Caki2 (cell line): ENCODE measurements at regions not wholly inside any gene's neighbourhood (a gene's known extent, or its start where the extent isn't known, plus 50 kb on each side); places are given as distances from the start of the nearest gene placed in this dataset.

Experiments used
- DNase-seq: peaks from one replicate; pipeline ENCODE4 v3.0.0-alpha.2; 2015; ENCODE audit warnings: low read depth
- in situ Hi-C: cut with HindIII; loops from 2 replicates; pipeline ENCODE4 v1.10.0; 2016; ENCODE audit warnings: low sequenced_read_pairs, low pct_unique_long_range_greater_than_20kb, mixed read lengths

DNA sequence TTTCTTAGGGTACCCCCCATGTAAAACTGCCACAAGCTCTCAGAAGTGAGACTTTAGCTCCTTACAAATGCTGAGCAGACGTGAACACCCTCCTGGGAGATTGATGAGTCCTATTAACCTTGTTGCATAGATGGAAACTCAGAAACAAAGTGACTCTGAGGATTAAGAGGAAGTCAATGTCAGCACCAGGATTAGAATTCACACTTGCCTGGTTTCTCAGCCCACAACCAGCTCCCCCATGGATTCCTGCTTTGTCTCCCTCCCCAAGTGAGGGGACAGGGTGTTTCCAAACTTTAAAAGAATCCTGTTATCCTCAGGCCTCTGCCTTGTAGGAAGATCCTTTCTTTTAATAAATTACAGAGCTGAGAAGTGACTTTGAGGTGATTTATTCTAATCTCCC, 324.4 kb downstream of the NDFIP2 start:
- DNase-seq, result no peak
- in situ Hi-C loops, result no loop called here

GRCh38 chr13:79803989-79804388, 323.0 kb downstream of the NDFIP2 start:
- no peak for DNase-seq
- in situ Hi-C loops, result no loop called here

DNA sequence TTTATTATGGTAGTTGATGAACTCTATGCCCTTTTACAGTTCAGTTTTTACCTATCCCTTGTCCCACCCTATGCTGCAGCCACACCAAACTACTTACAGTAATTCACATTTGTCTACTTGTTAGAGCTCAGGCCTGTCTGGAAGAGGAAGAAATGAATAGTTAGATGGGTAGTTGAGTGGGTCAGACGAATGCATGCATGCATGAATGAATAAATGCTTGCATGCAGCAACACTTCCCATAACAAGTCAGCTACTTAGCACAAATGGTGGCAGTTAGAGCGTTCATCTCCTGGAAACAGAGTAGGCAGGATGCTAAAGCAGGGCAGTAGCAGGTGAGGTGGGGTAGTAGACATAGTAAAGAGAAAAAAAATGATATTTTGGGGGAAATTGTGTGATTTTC, 322.3 kb downstream of the NDFIP2 start:
- in situ Hi-C loops, result no loop called here
- no peak for DNase-seq

DNA sequence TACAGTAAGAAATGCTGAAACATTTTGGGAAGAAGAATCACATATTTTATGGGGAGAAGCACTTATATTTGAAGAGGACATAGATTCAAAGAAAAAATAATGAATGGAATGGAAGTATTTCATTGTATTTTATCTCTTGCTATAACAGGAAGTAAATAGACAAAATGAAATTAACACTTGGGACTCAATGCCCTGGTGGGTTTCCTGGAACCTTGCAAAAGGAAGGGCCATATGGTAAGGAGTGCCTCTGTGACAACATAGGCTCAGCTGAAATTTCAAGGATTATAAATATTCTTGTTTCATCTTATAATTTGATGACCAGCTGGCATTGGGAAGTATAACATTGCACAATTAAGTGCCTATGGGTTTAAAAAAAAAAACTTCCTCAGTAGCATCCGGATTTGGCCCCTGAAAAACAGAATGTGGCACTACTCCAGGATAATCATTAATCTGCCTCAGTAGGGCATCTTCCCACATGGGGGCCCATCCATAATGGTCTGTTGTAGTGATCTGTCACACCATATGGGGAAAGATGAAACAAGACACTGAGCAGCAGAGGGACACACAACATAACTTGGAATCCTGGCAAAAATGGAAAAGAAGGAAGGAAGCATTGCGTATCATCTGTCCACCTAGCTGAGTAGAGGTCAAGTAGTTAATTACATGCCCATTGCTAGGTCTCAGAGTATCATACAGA, 321.6 kb downstream of the NDFIP2 start:
- in situ Hi-C loops, result no loop called here
- no peak for DNase-seq

DNA sequence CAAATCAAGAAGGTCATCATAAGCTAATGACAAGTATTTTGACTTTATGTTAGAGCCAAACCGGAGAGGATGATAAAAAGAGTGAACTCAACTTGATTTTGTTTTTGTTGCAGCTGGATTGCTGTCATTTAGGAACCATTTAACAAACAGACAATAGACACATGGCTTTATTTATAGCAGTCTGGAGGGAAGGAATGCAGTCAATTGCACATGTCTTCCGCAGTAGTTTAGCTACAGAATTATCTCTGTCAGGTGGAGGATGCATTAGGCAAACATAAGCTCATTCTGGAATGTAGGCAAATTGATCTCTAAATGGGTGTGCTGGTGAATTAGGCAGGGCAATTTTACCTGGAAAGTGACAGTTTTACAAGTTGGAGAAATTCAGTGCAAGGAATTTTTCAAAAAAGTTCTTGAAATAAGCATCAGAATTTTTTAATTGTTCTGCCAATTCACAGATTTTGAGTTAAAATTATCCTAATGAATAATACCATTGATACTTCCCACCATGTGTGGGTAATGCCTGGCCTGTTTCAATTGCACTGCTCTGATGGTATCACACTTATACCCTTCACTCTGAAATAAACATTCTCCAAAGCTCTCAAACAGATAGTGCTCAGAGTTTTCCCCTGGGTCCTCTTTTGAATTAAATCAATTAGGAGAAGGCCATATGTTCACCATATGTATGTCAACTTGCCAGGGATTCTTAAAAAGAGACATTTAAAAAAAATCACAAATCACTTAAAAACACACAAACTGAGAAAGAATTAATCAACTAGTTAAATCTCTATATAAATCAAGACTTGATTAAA, 318.3 kb downstream of the NDFIP2 start:
- DNase-seq, result no peak
- in situ Hi-C loops, result no loop called here

DNA sequence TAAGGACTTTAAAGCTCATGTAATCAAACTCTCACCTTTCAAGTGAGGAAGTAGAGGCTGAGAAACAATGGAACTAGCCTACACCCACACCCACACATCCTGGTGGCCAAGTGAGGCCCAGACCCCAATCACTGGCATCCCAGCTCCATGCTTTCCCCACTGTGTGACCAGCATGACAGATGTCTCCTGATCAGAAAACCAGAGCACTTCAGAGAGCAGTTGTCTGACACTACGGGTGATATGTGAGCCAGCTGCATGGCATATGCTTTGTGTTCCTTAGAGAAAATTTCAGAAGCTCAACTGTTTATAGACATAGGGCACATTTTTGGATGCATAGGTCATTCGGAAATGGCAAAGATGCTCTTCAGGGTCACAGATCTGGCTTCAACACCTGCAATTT, 315.2 kb downstream of the NDFIP2 start:
- in situ Hi-C loops, result no loop called here

GRCh38 chr13:79794931-79795330, 314.0 kb downstream of the NDFIP2 start:
- in situ Hi-C loops, result no loop called here
- no peak for DNase-seq

More for the DNA sequence above, 315.2 kb downstream of the NDFIP2 start:
- DNase-seq, result no peak

- no peak for DNase-seq
- in situ Hi-C loops, result no loop called here
Observed at GRCh38 chr13:79792716-79793115, 311.8 kb downstream of the NDFIP2 start.

- DNase-seq, result no peak
- in situ Hi-C loops, result no loop called here
Observed at GRCh38 chr13:79791471-79792042, 310.6 kb downstream of the NDFIP2 start.

GRCh38 chr13:79786176-79786575, 305.2 kb downstream of the NDFIP2 start:
- no peak for DNase-seq
- in situ Hi-C loops, result no loop called here

- in situ Hi-C loops, result no loop called here
- DNase-seq, result peak; percentile 12
Observed at GRCh38 chr13:79782541-79783205, 301.7 kb downstream of the NDFIP2 start.

GRCh38 chr13:79781829-79782540, 301.0 kb downstream of the NDFIP2 start:
- DNase-seq, result no peak
- in situ Hi-C loops, result no loop called here

- no peak for DNase-seq
- in situ Hi-C loops, result no loop called here
Observed at GRCh38 chr13:79780240-79780639, 299.3 kb downstream of the NDFIP2 start.

- in situ Hi-C loops, result no loop called here
- DNase-seq, result no peak
Observed at GRCh38 chr13:79779761-79780160, 298.8 kb downstream of the NDFIP2 start.

DNA sequence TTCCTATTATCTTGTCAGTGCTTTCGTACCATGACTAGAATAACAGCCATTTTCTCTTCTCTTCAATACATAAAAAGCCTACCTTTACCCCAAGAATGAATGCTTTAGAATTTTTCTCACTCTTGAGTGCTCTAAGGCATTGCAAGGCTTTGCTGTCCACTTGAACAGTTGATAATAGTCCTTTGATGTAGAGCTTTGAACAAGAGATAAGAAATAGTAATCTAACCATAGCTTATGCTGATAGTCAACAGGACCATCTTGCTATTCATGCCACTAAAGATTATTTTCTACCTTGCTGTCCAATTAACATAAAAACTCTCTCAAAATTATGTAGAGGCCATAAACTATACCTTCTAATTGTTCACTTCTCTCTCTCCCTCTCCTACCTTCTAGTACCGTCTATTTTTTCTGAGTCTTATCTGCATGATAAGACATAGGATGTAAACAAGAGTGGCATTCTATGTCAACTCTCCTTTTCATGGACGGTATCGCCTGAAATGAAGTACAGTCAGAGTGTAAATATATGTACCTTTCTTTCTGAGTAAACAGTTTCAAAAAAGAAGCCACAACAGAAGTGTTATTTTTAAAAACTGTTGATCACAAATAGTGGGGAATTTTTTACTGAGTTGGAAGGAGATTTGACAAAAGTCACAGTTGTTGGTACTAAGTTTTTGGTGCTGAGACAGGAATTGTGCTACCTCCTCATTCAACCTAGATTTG, 297.9 kb downstream of the NDFIP2 start:
- in situ Hi-C loops, result no loop called here
- DNase-seq, result no peak

- DNase-seq, result no peak
- in situ Hi-C loops, result no loop called here
Observed at GRCh38 chr13:79777504-79777903, 296.5 kb downstream of the NDFIP2 start.

GRCh38 chr13:79776531-79777295, 295.8 kb downstream of the NDFIP2 start:
- DNase-seq, result no peak
- in situ Hi-C loops, result no loop called here
